HG02884 (cell line): ENCODE measurements at regions not wholly inside any gene's neighbourhood (a gene's known extent, or its start where the extent isn't known, plus 50 kb on each side); places are given as distances from the start of the nearest gene placed in this dataset.
"Not testable (repeated sequence)": the region's sequence is repeated elsewhere in the genome, so short reads cannot be mapped to it uniquely, and the experiment has no call there.

ENCODE experiments used
- ATAC-seq: cut with Tn5 transposase; IDR thresholded peaks from one replicate; pipeline ENCODE4 v1.9.1; 2021; ENCODE audit warnings: mild to moderate bottlenecking, moderate library complexity; ENCODE audit not compliant: unreplicated experiment

GRCh38 chr1:94769551-94769950 is 50.6 kb upstream of the SLC44A3 start:
- ATAC-seq, result no peak

- no peak for ATAC-seq
Measured at GRCh38 chr1:94768036-94768435, 52.1 kb upstream of the SLC44A3 start.

GRCh38 chr1:94765958-94766357 is 54.2 kb upstream of the SLC44A3 start:
- no peak for ATAC-seq

- no peak for ATAC-seq
Measured at GRCh38 chr1:94759188-94759587, 61.0 kb upstream of the SLC44A3 start.

- ATAC-seq, result no peak
Measured at GRCh38 chr1:94757931-94758330, 62.2 kb upstream of the SLC44A3 start.

GRCh38 chr1:94755675-94756074 is 64.5 kb upstream of the SLC44A3 start:
- ATAC-seq, result no peak

GRCh38 chr1:94755016-94755415 is 65.1 kb upstream of the SLC44A3 start:
- ATAC-seq, result not testable (repeated sequence)

- no peak for ATAC-seq
Measured at GRCh38 chr1:94754570-94754969, 65.6 kb upstream of the SLC44A3 start.

- ATAC-seq, result no peak
Measured at GRCh38 chr1:94754095-94754494, 66.1 kb upstream of the SLC44A3 start.

- no peak for ATAC-seq
Measured at GRCh38 chr1:94753171-94753972, 66.8 kb upstream of the SLC44A3 start.

- not testable (repeated sequence) for ATAC-seq
Measured at GRCh38 chr1:94751483-94751882, 68.7 kb upstream of the SLC44A3 start.

GRCh38 chr1:94746635-94747525 is 73.3 kb upstream of the SLC44A3 start:
- ATAC-seq, result no peak

GRCh38 chr1:94745742-94746141 is 74.4 kb upstream of the SLC44A3 start:
- ATAC-seq, result no peak

- no peak for ATAC-seq
Measured at GRCh38 chr1:94743862-94744261, 76.3 kb upstream of the SLC44A3 start.

- ATAC-seq, result no peak
Measured at GRCh38 chr1:94741996-94742395, 78.2 kb upstream of the SLC44A3 start.

GRCh38 chr1:94741510-94741909 is 78.6 kb upstream of the SLC44A3 start:
- ATAC-seq, result no peak

GRCh38 chr1:94739521-94740061 is 80.6 kb upstream of the SLC44A3 start:
- ATAC-seq, result no peak

- ATAC-seq, result no peak
Measured at GRCh38 chr1:94738371-94738770, 81.8 kb upstream of the SLC44A3 start.

GRCh38 chr1:94737124-94737998 is 82.8 kb upstream of the SLC44A3 start:
- no peak for ATAC-seq

GRCh38 chr1:94736549-94736948 is 83.6 kb upstream of the SLC44A3 start:
- ATAC-seq, result no peak

- no peak for ATAC-seq
Measured at GRCh38 chr1:94736073-94736472, 84.1 kb upstream of the SLC44A3 start.
